Breast epithelium (tissue), 3 donors: ENCODE measurements at regions not wholly inside any gene's neighbourhood (a gene's known extent, or its start where the extent isn't known, plus 50 kb on each side); places are given as distances from the start of the nearest gene placed in this dataset.

Source experiments
- POLR2A ChIP-seq: fragments of 450-650 bp; IDR thresholded peaks from one replicate; pipeline ENCODE4 v1.6.1; 2016; ENCODE audit warnings: antibody characterized with exemption, mild to moderate bottlenecking, moderate library complexity
- POLR2AphosphoS5 ChIP-seq, 3 donors: sonication (generic); formaldehyde crosslinking; IDR thresholded peaks; one replicate each; pipeline ENCODE4 v1.6.1; 2017; ENCODE audit warnings: antibody characterized with exemption in 3 of 3
- TF ChIP-seq, protein P1 (sequence below), 3 donors: fragments of 450-650 bp; IDR thresholded peaks; one replicate each; pipeline ENCODE4 v1.5.1; 2016 to 2017; ENCODE audit warnings: antibody characterized with exemption in 3 of 3, mild to moderate bottlenecking in 3 of 3, moderate library complexity in 3 of 3

DNA sequence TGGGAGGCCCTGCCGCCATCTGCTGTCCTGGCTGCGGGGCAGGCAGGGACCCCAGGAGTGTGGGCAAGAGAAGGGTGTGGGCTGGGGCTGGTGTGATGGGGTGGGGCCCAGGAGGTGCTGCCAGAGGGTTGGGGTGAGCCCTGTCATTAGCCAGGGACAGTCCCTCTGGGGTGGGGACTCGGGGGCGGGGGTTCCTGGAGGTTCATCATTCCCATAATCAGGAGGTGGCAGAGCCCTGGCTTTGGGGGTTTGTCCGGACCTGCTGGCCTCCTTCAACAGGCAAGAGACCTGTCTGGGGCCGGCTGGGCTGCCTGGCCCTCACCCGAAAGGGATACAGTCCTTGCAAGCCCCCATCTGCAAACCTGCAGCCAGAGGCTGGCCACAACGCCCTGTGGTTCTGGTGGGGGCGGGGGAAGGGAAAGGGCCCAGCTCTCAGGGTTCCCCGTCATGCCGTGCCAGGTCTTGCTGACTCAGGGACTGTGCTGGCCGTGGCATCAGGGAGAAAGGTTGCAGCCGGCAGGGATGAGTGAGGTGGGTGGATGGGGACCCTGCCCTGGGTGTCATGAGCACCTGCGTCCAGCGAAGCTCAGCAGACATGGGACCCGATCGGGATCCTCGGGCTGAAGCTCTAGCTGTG lies 65.2 kb downstream of the MRPL36 start:
- TF ChIP-seq, protein P1, sequence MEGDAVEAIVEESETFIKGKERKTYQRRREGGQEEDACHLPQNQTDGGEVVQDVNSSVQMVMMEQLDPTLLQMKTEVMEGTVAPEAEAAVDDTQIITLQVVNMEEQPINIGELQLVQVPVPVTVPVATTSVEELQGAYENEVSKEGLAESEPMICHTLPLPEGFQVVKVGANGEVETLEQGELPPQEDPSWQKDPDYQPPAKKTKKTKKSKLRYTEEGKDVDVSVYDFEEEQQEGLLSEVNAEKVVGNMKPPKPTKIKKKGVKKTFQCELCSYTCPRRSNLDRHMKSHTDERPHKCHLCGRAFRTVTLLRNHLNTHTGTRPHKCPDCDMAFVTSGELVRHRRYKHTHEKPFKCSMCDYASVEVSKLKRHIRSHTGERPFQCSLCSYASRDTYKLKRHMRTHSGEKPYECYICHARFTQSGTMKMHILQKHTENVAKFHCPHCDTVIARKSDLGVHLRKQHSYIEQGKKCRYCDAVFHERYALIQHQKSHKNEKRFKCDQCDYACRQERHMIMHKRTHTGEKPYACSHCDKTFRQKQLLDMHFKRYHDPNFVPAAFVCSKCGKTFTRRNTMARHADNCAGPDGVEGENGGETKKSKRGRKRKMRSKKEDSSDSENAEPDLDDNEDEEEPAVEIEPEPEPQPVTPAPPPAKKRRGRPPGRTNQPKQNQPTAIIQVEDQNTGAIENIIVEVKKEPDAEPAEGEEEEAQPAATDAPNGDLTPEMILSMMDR (IDR thresholded peaks at IDR 0.05), result no peak
- TF ChIP-seq POLR2A (no peak), POLR2AphosphoS5 (IDR thresholded peaks at IDR 0.05) (no peak)
